A673 (cell line): ENCODE measurements at regions not wholly inside any gene's neighbourhood (a gene's known extent, or its start where the extent isn't known, plus 50 kb on each side); places are given as distances from the start of the nearest gene placed in this dataset.
A peak's percentile ranks its signal among the peaks of the same experiment; 100 is the strongest.

ENCODE experiments used
- CTCF ChIP-seq: fragments of 300-800, 200-600 bp; sonication (generic); conservative IDR thresholded peaks from 2 replicates; pipeline ENCODE4 v1.5.1; 2017; ENCODE audit warnings: low read depth, mild to moderate bottlenecking, antibody characterized with exemption, low read length, moderate library complexity, mixed read lengths
- EZH2 ChIP-seq: fragments of 200-600 bp; sonication (generic); IDR thresholded peaks from 2 replicates; pipeline ENCODE4 v1.6.1; 2017; ENCODE audit warnings: borderline replicate concordance, low read depth, mild to moderate bottlenecking, mixed read lengths, antibody characterized with exemption, low read length; ENCODE audit not compliant: poor library complexity, severe bottlenecking

DNA sequence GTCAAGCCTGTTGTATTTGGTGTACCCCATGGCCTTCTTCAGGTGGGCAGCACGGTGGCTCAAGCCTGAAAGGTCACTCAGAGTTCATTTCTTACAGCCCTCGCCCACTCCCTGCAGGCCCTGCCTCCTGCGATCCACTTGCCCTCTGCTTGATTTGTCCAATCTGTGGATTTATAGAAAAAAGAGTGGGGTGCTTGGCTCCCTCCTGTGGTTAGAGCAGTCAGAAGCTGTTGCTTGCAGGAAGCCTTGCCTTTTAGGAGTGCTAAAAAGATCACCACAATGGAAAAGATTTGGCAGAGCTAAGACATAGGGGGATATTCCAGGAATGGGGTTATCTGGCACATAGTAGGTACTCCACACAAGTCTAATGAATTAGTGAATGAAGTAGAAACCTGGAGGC, 108.0 kb upstream of the TRABD2B start:
- TF ChIP-seq CTCF (peak; percentile 36), EZH2 (no peak)
